ENCODE measurements at regions not wholly inside any gene's neighbourhood (a gene's known extent, or its start where the extent isn't known, plus 50 kb on each side); places are given as distances from the start of the nearest gene placed in this dataset.

DNA sequence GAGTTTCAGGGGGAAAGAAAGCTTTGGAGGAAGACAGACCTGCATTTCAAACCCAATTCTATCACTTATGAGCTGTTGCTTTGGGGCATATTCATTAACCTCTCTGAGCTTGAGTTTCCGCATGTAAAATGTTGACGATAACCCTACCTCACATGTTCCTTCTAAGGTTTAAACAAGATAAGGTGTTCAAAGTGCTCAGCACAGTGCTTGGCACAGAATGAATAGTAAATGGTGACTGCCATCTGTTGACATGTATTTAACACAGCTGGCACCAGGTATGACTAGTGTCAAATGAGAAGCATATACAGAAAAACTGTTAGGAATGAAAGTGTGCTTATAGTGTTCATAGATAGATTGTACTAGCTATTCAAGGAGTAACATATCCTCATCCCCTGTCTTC lies 155.5 kb downstream of the PTGER3 start:
- no peak for DNase-seq (ENCODE audit: extremely low spot score)
- TF ChIP-seq, protein P1, sequence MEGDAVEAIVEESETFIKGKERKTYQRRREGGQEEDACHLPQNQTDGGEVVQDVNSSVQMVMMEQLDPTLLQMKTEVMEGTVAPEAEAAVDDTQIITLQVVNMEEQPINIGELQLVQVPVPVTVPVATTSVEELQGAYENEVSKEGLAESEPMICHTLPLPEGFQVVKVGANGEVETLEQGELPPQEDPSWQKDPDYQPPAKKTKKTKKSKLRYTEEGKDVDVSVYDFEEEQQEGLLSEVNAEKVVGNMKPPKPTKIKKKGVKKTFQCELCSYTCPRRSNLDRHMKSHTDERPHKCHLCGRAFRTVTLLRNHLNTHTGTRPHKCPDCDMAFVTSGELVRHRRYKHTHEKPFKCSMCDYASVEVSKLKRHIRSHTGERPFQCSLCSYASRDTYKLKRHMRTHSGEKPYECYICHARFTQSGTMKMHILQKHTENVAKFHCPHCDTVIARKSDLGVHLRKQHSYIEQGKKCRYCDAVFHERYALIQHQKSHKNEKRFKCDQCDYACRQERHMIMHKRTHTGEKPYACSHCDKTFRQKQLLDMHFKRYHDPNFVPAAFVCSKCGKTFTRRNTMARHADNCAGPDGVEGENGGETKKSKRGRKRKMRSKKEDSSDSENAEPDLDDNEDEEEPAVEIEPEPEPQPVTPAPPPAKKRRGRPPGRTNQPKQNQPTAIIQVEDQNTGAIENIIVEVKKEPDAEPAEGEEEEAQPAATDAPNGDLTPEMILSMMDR (IDR thresholded peaks at IDR 0.05; ENCODE audit: control extremely low read depth, extremely low read depth, low read depth, missing control alignments): no peak
- CTCF ChIA-PET: interaction anchor here (0.8 to 1.5 kb wide), 2 partner anchors 38 to 157 kb away, joined by 3 to 4 read pairs; no protein-coding TSS in a partner anchor
- POLR2A ChIA-PET: no interaction called here

DNA sequence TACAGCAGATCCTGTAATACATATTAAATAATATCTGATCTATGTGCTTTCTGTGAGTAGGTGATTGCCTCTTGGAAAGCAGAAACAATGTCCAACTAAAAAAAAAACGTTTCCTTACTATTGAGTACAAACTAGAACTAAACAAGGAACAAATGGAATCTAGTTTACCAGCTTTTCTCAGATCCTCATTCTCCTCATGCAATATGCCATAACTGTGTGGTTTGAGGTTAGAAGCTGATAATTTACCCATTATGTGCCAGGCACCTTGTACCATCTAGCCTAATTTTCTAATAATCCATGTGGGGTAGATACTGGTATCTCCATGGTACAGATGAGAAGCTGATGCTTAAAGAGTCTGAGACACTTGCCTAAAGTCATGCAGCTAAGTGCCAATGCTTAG lies 154.7 kb downstream of the PTGER3 start:
- ChIA-PET CTCF (interaction anchor here (0.8 to 1.8 kb wide), 2 partner anchors 11 to 13 kb away, joined by 3 to 4 read pairs; no protein-coding TSS in a partner anchor), POLR2A (no interaction called here)
- no peak for DNase-seq (ENCODE audit: extremely low spot score)
- TF ChIP-seq, protein P1 (IDR thresholded peaks at IDR 0.05; ENCODE audit: control extremely low read depth, extremely low read depth, low read depth, missing control alignments): no peak

DNA sequence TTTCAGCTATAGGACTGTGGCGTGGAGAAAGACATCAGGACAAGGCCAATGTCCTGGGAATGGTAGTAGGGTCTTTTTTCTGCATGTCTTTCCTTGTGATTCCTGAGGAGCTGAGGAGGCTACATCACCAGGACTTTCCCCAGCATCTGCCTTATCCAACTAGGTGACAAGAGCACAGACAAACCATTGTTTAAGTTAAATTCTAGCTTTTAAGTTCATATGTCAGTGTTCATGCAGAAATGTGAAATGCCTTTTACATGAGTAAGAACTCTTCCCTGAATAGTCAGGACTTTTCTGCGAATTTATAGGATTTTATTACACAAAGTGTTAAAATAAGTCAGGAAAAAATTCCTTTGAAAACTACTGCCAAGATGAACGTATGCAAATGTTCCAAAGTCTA lies 154.2 kb downstream of the PTGER3 start:
- POLR2A ChIA-PET: no interaction called here
- no peak for DNase-seq (ENCODE audit: extremely low spot score)
- CTCF ChIA-PET: interaction anchor here (0.8 to 1.8 kb wide), 2 partner anchors 10 to 13 kb away, joined by 3 to 4 read pairs; no protein-coding TSS in a partner anchor
- TF ChIP-seq, protein P1 (IDR thresholded peaks at IDR 0.05; ENCODE audit: control extremely low read depth, extremely low read depth, low read depth, missing control alignments): no peak

DNA sequence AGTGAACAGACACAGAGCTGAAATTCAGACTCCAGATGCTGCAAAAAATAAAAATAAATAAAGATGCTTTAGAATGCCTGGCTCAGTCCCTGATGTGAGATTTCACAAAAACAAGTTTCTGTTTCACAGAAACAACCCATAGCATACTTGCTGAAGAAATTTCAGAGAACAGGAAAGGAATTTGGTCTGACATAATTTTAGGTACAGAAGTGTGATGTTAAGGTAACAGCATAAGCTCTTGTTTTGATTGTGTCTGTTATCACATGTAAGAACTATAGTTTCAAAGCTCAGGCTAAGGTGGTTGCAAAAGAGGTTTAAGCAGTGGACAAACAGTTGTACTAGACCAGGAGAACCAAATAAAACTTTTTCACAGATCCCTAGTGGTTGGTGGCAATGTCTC lies 152.1 kb downstream of the PTGER3 start:
- TF ChIP-seq, protein P1 (IDR thresholded peaks at IDR 0.05; ENCODE audit: control extremely low read depth, extremely low read depth, low read depth, missing control alignments): no peak
- CTCF ChIA-PET: interaction anchor here (1.0 to 2.0 kb wide), 5 partner anchors 8 to 33 kb away, joined by 3 to 8 read pairs (median 5); no protein-coding TSS in a partner anchor
- POLR2A ChIA-PET: no interaction called here
- DNase-seq (ENCODE audit: extremely low spot score): no peak

DNA sequence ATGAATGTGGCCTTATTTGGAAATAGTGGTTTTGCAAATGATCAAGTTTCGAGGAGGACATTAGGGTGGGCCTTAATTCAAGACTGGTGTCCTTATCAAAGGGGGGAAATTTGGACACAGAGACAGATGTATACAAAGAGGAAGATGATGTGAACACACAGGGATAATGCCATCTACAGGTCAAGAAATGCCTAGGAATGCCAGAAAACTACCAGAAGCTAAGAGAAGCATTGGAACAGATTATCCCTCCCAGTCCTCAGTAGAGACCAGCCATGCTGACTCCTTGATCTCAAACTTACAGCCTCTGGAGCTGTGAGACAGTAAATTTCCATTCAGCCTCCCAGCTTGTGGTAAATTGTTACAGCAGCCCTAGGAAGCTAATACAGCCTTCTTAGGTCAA lies 151.4 kb downstream of the PTGER3 start:
- CTCF ChIA-PET: interaction anchor here (1.0 to 2.0 kb wide), 5 partner anchors 9 to 33 kb away, joined by 3 to 8 read pairs (median 5); no protein-coding TSS in a partner anchor
- no peak for DNase-seq (ENCODE audit: extremely low spot score)

DNA sequence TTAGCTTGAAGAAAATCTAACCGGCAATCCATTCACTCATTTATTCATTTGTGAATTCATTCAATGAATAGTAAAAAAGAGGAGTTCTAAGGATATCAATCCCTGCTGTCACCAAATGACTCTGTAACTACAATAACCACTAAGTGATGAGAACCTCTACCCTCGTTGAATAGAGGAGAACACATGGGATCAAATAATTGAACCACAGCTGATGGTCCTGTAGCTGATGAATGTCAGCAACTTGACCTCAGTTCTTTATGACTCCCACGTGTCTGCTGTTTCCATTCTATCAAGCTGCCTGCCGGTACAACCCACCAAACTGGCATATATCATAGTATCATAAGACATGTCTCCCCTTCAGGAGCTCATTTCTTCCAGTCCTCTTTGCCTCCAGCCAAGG lies 150.3 kb downstream of the PTGER3 start:
- CTCF ChIA-PET: interaction anchor here (0.9 to 1.0 kb wide), 2 partner anchors 12 to 213 kb away, joined by 3 read pairs; no protein-coding TSS in a partner anchor
- no peak for DNase-seq (ENCODE audit: extremely low spot score)
- POLR2A ChIA-PET: no interaction called here
- TF ChIP-seq, protein P1 (IDR thresholded peaks at IDR 0.05; ENCODE audit: control extremely low read depth, extremely low read depth, low read depth, missing control alignments): no peak

More for the DNA sequence above, 151.4 kb downstream of the PTGER3 start:
- TF ChIP-seq, protein P1 (IDR thresholded peaks at IDR 0.05; ENCODE audit: control extremely low read depth, extremely low read depth, low read depth, missing control alignments): no peak
- POLR2A ChIA-PET: no interaction called here
